B cell (primary cell): ENCODE measurements at regions not wholly inside any gene's neighbourhood (a gene's known extent, or its start where the extent isn't known, plus 50 kb on each side); places are given as distances from the start of the nearest gene placed in this dataset.

Source experiments
- EZH2 ChIP-seq: IDR thresholded peaks from 2 replicates; pipeline ENCODE4 v1.6.1; 2012; ENCODE audit warnings: borderline replicate concordance, low read depth, mild to moderate bottlenecking, moderate library complexity, low read length; ENCODE audit not compliant: insufficient read depth, poor library complexity, severe bottlenecking
- TF ChIP-seq, protein P1 (sequence below): fragments of 200-600 bp; IDR thresholded peaks from one replicate; pipeline ENCODE4 v1.8.0; 2022; ENCODE audit warnings: antibody characterized with exemption, mild to moderate bottlenecking

DNA sequence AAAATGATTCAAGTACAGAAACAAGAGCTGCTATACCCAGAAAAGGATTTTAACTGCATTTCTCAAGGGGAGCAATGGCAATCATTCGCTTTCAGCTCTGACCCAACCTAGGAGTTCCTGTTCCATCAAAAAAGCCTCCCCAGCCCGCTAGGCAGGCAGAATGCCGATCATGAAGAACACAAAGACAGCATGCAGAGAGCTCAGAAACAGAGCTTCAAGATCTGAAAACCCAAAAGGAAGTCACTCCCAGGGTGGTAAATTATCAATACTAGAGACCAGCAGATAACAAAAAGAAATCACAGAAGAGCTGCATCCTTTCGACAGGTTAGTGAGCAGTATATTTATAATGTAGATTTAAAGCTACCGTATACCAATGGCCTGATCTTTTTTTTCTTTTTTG lies 84.8 kb upstream of the CRIM1 start:
- no peak for TF ChIP-seq EZH2
- TF ChIP-seq, protein P1, sequence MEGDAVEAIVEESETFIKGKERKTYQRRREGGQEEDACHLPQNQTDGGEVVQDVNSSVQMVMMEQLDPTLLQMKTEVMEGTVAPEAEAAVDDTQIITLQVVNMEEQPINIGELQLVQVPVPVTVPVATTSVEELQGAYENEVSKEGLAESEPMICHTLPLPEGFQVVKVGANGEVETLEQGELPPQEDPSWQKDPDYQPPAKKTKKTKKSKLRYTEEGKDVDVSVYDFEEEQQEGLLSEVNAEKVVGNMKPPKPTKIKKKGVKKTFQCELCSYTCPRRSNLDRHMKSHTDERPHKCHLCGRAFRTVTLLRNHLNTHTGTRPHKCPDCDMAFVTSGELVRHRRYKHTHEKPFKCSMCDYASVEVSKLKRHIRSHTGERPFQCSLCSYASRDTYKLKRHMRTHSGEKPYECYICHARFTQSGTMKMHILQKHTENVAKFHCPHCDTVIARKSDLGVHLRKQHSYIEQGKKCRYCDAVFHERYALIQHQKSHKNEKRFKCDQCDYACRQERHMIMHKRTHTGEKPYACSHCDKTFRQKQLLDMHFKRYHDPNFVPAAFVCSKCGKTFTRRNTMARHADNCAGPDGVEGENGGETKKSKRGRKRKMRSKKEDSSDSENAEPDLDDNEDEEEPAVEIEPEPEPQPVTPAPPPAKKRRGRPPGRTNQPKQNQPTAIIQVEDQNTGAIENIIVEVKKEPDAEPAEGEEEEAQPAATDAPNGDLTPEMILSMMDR: no peak
